ENCODE measurements at regions not wholly inside any gene's neighbourhood (a gene's known extent, or its start where the extent isn't known, plus 50 kb on each side); places are given as distances from the start of the nearest gene placed in this dataset.

DNA sequence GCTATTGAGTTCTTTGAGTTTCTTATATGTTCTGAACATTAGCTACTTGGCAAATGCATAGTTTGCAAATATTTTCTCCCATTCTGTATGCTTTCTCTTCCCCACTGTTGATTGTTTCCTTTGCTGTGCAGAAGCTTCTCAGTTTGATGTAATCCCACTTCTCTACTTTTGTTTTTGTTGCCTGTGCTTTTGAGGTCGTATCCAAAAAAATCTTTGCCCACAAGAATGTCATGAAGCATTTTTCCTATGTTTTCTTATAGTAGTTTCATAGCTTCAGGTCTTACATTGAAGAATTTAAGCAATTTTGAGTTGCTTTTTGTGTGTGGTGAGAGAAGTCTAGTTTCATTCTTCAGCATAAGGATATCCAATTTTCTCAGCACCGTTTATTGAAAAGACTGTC lies 536.7 kb upstream of the ARGLU1 start:
- Histone ChIP-seq H3K4me3 (replicated peaks in 1 of 3; ENCODE audit: insufficient read depth in 1 of 3, low read depth in 1 of 3, low read length in 3 of 3) (no peak overlapping the region), H3K9me3 (replicated peaks; ENCODE audit: control insufficient read depth, insufficient read depth, low read length) (no peaks in the 10 kb centered on the region), H3K27me3 (ENCODE audit: control insufficient read depth in 2 of 2, insufficient read depth in 2 of 2, low read length in 2 of 2) (no peaks in the 10 kb centered on the region), H3K27ac (ENCODE audit: insufficient read depth, low read depth, low read length) (no peak overlapping the region), H3K79me2 (ENCODE audit: control insufficient read depth, insufficient read depth, low read length) (no peaks in the 10 kb centered on the region), H2AFZ (ENCODE audit: low read depth, low read length) (no peak overlapping the region), H4K20me1 (replicated peaks; ENCODE audit: control insufficient read depth, extremely low read depth, insufficient read depth, low read length) (no peaks in the 10 kb centered on the region), H3K9ac (replicated peaks; ENCODE audit: extremely low read depth, insufficient read depth, low read length) (no peak overlapping the region), H3K4me2 (ENCODE audit: insufficient read depth, low read length) (no peak overlapping the region), H3K36me3 (ENCODE audit: control insufficient read depth in 2 of 2, extremely low read depth in 1 of 2, insufficient read depth in 2 of 2, low read length in 2 of 2) (no peaks in the 10 kb centered on the region), H3K9me1 (replicated peaks; ENCODE audit: control insufficient read depth, extremely low read depth, insufficient read depth, low read length) (no peaks in the 10 kb centered on the region), H3K4me1 (ENCODE audit: control insufficient read depth, extremely low read depth, insufficient read depth, low read length) (no peaks in the 10 kb centered on the region)
- intact Hi-C loops (cut with micrococcal nuclease), result no loop called here
- FAIRE-seq (no peak), DNase-seq (ENCODE audit: low read depth, low spot score) (no peak)
- POLR2A ChIA-PET, result no interaction called here
- BruUV-seq (replicated peaks), result no TSS peak
- no peak for TF ChIP-seq JUN (IDR thresholded peaks at IDR 0.05; ENCODE audit: borderline replicate concordance, insufficient read depth, insufficient read length, low read depth)
- no peak for TF ChIP-seq POLR2A (IDR thresholded peaks at IDR 0.05; ENCODE audit: low read depth, low read length)
- TF ChIP-seq, protein P1, sequence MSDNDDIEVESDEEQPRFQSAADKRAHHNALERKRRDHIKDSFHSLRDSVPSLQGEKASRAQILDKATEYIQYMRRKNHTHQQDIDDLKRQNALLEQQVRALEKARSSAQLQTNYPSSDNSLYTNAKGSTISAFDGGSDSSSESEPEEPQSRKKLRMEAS (IDR thresholded peaks at IDR 0.05; ENCODE audit: insufficient read depth, insufficient read length), result no peak
- TF ChIP-seq, protein P2, sequence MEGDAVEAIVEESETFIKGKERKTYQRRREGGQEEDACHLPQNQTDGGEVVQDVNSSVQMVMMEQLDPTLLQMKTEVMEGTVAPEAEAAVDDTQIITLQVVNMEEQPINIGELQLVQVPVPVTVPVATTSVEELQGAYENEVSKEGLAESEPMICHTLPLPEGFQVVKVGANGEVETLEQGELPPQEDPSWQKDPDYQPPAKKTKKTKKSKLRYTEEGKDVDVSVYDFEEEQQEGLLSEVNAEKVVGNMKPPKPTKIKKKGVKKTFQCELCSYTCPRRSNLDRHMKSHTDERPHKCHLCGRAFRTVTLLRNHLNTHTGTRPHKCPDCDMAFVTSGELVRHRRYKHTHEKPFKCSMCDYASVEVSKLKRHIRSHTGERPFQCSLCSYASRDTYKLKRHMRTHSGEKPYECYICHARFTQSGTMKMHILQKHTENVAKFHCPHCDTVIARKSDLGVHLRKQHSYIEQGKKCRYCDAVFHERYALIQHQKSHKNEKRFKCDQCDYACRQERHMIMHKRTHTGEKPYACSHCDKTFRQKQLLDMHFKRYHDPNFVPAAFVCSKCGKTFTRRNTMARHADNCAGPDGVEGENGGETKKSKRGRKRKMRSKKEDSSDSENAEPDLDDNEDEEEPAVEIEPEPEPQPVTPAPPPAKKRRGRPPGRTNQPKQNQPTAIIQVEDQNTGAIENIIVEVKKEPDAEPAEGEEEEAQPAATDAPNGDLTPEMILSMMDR (IDR thresholded peaks at IDR 0.05; ENCODE audit: extremely low read depth in 1 of 2, insufficient read depth in 1 of 2, low read depth in 1 of 2, low read length in 2 of 2), result no peak
- no peak for TF ChIP-seq MYC (IDR thresholded peaks at IDR 0.05; ENCODE audit: low read depth, low read length)
- TF ChIP-seq GATA2 (IDR thresholded peaks at IDR 0.05; ENCODE audit: insufficient read depth, insufficient read length, low read depth, low read length), result no peak
- TF ChIP-seq POLR2AphosphoS5 (IDR thresholded peaks at IDR 0.05; ENCODE audit: insufficient read depth, low read depth, low read length), result no peak
- no peak for TF ChIP-seq FOS (IDR thresholded peaks at IDR 0.05; ENCODE audit: borderline replicate concordance, insufficient read depth, low read length)
- no peak for TF ChIP-seq EZH2 (IDR thresholded peaks at IDR 0.05; ENCODE audit: borderline replicate concordance, low read depth, low read length, severe bottlenecking)
- CTCF ChIA-PET, result interaction anchor here (2.0 kb wide), 1 partner anchor 19 kb away, joined by 8 read pairs; no protein-coding TSS in a partner anchor
- dilution Hi-C loops (cut with MboI; ENCODE audit: extremely low pct_ligation_motif_present, low sequenced_read_pairs), result no loop called here
